Keratinocyte (primary cell): ENCODE measurements at regions not wholly inside any gene's neighbourhood (a gene's known extent, or its start where the extent isn't known, plus 50 kb on each side); places are given as distances from the start of the nearest gene placed in this dataset.

Experiments used
- EZH2 ChIP-seq: IDR thresholded peaks from one replicate; pipeline ENCODE4 v1.6.1; 2012; ENCODE audit warnings: inconsistent platforms, mild to moderate bottlenecking, low read length, moderate library complexity
- TF ChIP-seq, protein P1 (sequence below), 3 experiments: IDR thresholded peaks in 1 of 3; conservative IDR thresholded peaks in 1 of 3; optimal IDR thresholded peaks in 1 of 3; 2 replicates in 2 of 3; 3 replicates in 1 of 3; pipeline versions ENCODE3 to v1.5.1; 2011; ENCODE audit warnings: low read length in 3 of 3, mild to moderate bottlenecking in 3 of 3, moderate library complexity in 2 of 3, control low read depth in 1 of 3, inconsistent platforms in 1 of 3; ENCODE audit not compliant: insufficient read depth in 2 of 3; ENCODE audit errors: extremely low read depth in 1 of 3

DNA sequence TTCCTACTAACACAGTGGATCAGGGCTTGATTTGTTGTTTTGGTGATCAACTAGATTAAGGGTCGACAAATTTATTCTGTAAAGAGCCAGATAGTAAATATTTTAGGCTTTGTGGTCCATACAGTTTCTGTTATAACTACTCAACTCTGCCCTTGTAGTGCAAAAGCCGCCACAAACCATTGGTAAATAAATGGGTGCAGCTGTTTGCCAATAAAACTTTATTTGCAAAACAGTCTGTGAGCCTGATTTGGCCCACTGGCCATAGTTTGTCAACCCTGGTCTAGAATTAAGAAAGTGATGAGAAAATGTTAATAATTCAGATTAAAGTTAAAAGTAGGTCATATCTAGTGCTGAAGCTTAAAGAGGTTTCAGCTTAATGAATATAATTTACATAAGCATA, 84.0 kb upstream of the TRIM2 start:
- TF ChIP-seq, protein P1, sequence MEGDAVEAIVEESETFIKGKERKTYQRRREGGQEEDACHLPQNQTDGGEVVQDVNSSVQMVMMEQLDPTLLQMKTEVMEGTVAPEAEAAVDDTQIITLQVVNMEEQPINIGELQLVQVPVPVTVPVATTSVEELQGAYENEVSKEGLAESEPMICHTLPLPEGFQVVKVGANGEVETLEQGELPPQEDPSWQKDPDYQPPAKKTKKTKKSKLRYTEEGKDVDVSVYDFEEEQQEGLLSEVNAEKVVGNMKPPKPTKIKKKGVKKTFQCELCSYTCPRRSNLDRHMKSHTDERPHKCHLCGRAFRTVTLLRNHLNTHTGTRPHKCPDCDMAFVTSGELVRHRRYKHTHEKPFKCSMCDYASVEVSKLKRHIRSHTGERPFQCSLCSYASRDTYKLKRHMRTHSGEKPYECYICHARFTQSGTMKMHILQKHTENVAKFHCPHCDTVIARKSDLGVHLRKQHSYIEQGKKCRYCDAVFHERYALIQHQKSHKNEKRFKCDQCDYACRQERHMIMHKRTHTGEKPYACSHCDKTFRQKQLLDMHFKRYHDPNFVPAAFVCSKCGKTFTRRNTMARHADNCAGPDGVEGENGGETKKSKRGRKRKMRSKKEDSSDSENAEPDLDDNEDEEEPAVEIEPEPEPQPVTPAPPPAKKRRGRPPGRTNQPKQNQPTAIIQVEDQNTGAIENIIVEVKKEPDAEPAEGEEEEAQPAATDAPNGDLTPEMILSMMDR (optimal IDR thresholded peaks at IDR 0.05 in 1 of 3, IDR thresholded peaks at IDR 0.05 in 1 of 3, conservative IDR thresholded peaks at IDR 0.05 in 1 of 3; ENCODE audit: extremely low read depth in 1 of 3, insufficient read depth in 2 of 3, low read length in 3 of 3): no peak
- TF ChIP-seq EZH2: no peak
